HEK293 (cell line): ENCODE measurements at regions not wholly inside any gene's neighbourhood (a gene's known extent, or its start where the extent isn't known, plus 50 kb on each side); places are given as distances from the start of the nearest gene placed in this dataset.
A peak's percentile ranks its signal among the peaks of the same experiment; 100 is the strongest.

ENCODE experiments used
- CTCF ChIA-PET: fragments of 350-600 bp; formaldehyde crosslinking; extraction: SDS; loops from one replicate; lab custom pipeline; 2021; ENCODE audit warnings: antibody characterized with exemption; lab: Yijun Ruan, JAX
- POLR2A ChIA-PET: fragments of 300-600 bp; formaldehyde crosslinking; extraction: SDS; loops from one replicate; lab custom pipeline; 2020; ENCODE audit warnings: antibody characterized with exemption, inconsistent platforms; lab: Yijun Ruan, JAX
- H3K27ac ChIP-seq: fragments of 200-500 bp; sonication (Bioruptor generic); 2 replicates; pipeline ENCODE4 v1.5.1; 2014; ENCODE audit warnings: low read depth, low read length, control low read depth, inconsistent platforms; ENCODE audit errors: extremely low read depth
- H3K36me3 ChIP-seq, 2 experiments: fragments of 200-500 bp in 1 of 2; sonication (Bioruptor generic) in 1 of 2; 1 replicate in 1 of 2; 2 replicates in 1 of 2; pipeline ENCODE4 v1.5.1; 2014 to 2017; ENCODE audit warnings: inconsistent platforms in 2 of 2, low read length in 2 of 2; ENCODE audit not compliant: control insufficient read depth in 2 of 2, insufficient read depth in 1 of 2
- H3K4me1 ChIP-seq: fragments of 200-500 bp; sonication (Bioruptor generic); 2 replicates; pipeline ENCODE4 v1.5.1; 2014; ENCODE audit warnings: mild to moderate bottlenecking, low read length, inconsistent platforms; ENCODE audit not compliant: control insufficient read depth, insufficient read depth
- H3K4me3 ChIP-seq: 2 replicates; pipeline ENCODE4 v1.5.1; 2011; ENCODE audit warnings: low read depth, mild to moderate bottlenecking, control low read depth, low read length, moderate library complexity
- H3K9me3 ChIP-seq: fragments of 200-500 bp; sonication (Bioruptor generic); 2 replicates; pipeline ENCODE4 v1.5.1; 2014; ENCODE audit warnings: low read depth, low read length, inconsistent platforms; ENCODE audit not compliant: control insufficient read depth, insufficient read depth
- SETDB1 ChIP-seq: IDR thresholded peaks from one replicate; pipeline ENCODE4 v1.6.1; 2017; ENCODE audit warnings: mild to moderate bottlenecking, low read length, moderate library complexity, mixed read lengths; ENCODE audit not compliant: insufficient read length
- TCF7L2 ChIP-seq: IDR thresholded peaks from 2 replicates; pipeline ENCODE4 v1.6.1; 2011; ENCODE audit warnings: low read depth, mild to moderate bottlenecking, inconsistent platforms, low read length, moderate library complexity, borderline replicate concordance
- TRIM28 ChIP-seq: IDR thresholded peaks from 2 replicates; pipeline ENCODE4 v1.6.1; 2011; ENCODE audit warnings: low read length, control low read depth, borderline replicate concordance
- ZNF112 ChIP-seq: fragments of 450-650 bp; formaldehyde crosslinking; IDR thresholded peaks from 2 replicates; pipeline ENCODE4 v1.5.0; 2017; ENCODE audit warnings: missing biosample characterization, missing genetic modification characterization
- ZNF132 ChIP-seq: fragments of 450-650 bp; formaldehyde crosslinking; IDR thresholded peaks from 2 replicates; pipeline ENCODE4 v1.5.1; 2017; ENCODE audit warnings: missing biosample characterization, missing genetic modification characterization, borderline replicate concordance
- ZNF148 ChIP-seq: fragments of 450-650 bp; formaldehyde crosslinking; IDR thresholded peaks from 2 replicates; pipeline ENCODE4 v1.5.0; 2017; ENCODE audit warnings: missing biosample characterization, missing genetic modification characterization, borderline replicate concordance
- ZNF155 ChIP-seq: fragments of 450-650 bp; formaldehyde crosslinking; IDR thresholded peaks from 2 replicates; pipeline ENCODE4 v1.5.1; 2016; ENCODE audit warnings: missing biosample characterization, missing genetic modification characterization
- ZNF16 ChIP-seq: fragments of 450-650 bp; formaldehyde crosslinking; IDR thresholded peaks from 2 replicates; pipeline ENCODE4 v1.5.1; 2016; ENCODE audit warnings: low read depth, missing biosample characterization, missing genetic modification characterization
- ZNF169 ChIP-seq: fragments of 450-650 bp; formaldehyde crosslinking; IDR thresholded peaks from 2 replicates; pipeline ENCODE4 v1.5.1; 2016; ENCODE audit warnings: missing biosample characterization, missing genetic modification characterization
- ZNF175 ChIP-seq: fragments of 450-650 bp; formaldehyde crosslinking; IDR thresholded peaks from 2 replicates; pipeline ENCODE4 v1.5.1; 2016; ENCODE audit warnings: missing biosample characterization, missing genetic modification characterization
- ZNF211 ChIP-seq: fragments of 450-650 bp; formaldehyde crosslinking; IDR thresholded peaks from 2 replicates; pipeline ENCODE4 v1.5.1; 2016; ENCODE audit warnings: low read depth, missing biosample characterization, missing genetic modification characterization
- ZNF433 ChIP-seq: fragments of 450-650 bp; formaldehyde crosslinking; IDR thresholded peaks from 2 replicates; pipeline ENCODE4 v1.5.1; 2016; ENCODE audit warnings: missing biosample characterization, missing genetic modification characterization, low read depth
- ZNF513 ChIP-seq: fragments of 450-650 bp; IDR thresholded peaks from 2 replicates; pipeline ENCODE4 v1.5.1; 2018; ENCODE audit warnings: missing biosample characterization, missing genetic modification characterization
- ZNF555 ChIP-seq: fragments of 450-650 bp; formaldehyde crosslinking; conservative IDR thresholded peaks from 2 replicates; pipeline ENCODE4 v1.5.1; 2017; ENCODE audit warnings: missing biosample characterization, mild to moderate bottlenecking, missing genetic modification characterization, inconsistent platforms
- ZNF585B ChIP-seq: fragments of 450-650 bp; formaldehyde crosslinking; IDR thresholded peaks from 2 replicates; pipeline ENCODE4 v1.5.1; 2016; ENCODE audit warnings: missing biosample characterization, missing genetic modification characterization
- ZNF600 ChIP-seq: fragments of 450-650 bp; formaldehyde crosslinking; IDR thresholded peaks from 2 replicates; pipeline ENCODE4 v1.5.1; 2016; ENCODE audit warnings: missing biosample characterization, missing genetic modification characterization
- ZNF626 ChIP-seq: fragments of 450-650 bp; sonication (Bioruptor Pico); formaldehyde crosslinking; IDR thresholded peaks from 2 replicates; pipeline ENCODE4 v1.5.1; 2018; ENCODE audit warnings: missing biosample characterization, missing genetic modification characterization, inconsistent platforms
- ZNF654 ChIP-seq: fragments of 450-650 bp; formaldehyde crosslinking; IDR thresholded peaks from 2 replicates; pipeline ENCODE4 v1.5.1; 2016; ENCODE audit warnings: low read depth, missing biosample characterization, missing genetic modification characterization
- ZNF747 ChIP-seq: fragments of 450-650 bp; formaldehyde crosslinking; IDR thresholded peaks from 2 replicates; pipeline ENCODE4 v1.5.1; 2016; ENCODE audit warnings: missing biosample characterization, missing genetic modification characterization
- TF ChIP-seq, protein P1 (sequence below): fragments of 450-650 bp; formaldehyde crosslinking; IDR thresholded peaks from 2 replicates; pipeline ENCODE4 v1.5.1; 2017; ENCODE audit warnings: missing biosample characterization, missing genetic modification characterization

- CTCF ChIA-PET: no interaction called here
- H3K4me1 ChIP-seq: no peaks in the 10 kb centered on the region
Observed at GRCh38 chr3:130606336-130606735, 89.4 kb downstream of the COL6A6 start.

DNA sequence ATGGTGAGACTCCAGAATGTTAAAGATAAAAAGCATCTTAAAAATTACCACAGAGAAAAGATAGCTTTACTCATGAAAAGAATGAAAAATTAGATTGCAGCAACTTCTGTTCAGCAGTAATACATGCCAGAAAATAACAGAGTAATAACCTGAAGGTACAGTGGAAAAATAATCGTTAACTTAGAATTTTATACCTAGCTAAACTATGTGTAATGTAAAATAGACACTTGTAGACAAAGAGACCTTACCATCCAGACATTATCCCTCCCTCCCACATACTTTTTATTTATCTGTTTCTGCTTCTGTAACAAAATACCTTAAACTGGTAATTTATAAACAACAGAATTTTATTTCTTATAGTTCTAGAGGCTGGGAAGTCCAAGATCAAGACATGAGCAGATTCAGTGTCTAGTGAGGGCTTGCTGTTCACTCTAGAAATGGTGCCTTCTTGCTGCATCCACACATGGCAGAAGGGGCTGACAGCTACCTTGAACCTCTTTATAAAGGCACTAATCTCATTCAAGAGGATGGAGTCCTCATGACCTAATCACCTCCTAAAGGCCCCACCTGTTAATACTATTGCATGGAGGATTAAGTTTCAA lies 90.7 kb downstream of the COL6A6 start:
- no peaks in the 10 kb centered on the region for H3K9me3 ChIP-seq
- no peaks in the 10 kb centered on the region for H3K36me3 ChIP-seq
- CTCF ChIA-PET: no interaction called here
- H3K4me1 ChIP-seq: no peaks in the 10 kb centered on the region
- H3K27ac ChIP-seq: no peak overlapping the region
- POLR2A ChIA-PET: no interaction called here
- TF ChIP-seq SETDB1 (peak; percentile 88), ZNF112 (tag by site-specific recombination) (no peak)
- TF ChIP-seq, all 188 proteins: peak for 1
- no peak overlapping the region for H3K4me3 ChIP-seq

More at GRCh38 chr3:130606336-130606735, 89.4 kb downstream of the COL6A6 start:
- Histone ChIP-seq H3K27ac (no peak overlapping the region), H3K36me3 (no peaks in the 10 kb centered on the region), H3K9me3 (no peaks in the 10 kb centered on the region)
- TF ChIP-seq ZNF654 (no peak), ZNF433 (tag by site-specific recombination) (no peak), ZNF555 (tag by site-specific recombination) (no peak), ZNF155 (no peak), ZNF175 (no peak), ZNF513 (no peak), ZNF148 (tag by site-specific recombination) (no peak), ZNF16 (tag by site-specific recombination) (no peak), ZNF585B (tag by site-specific recombination) (no peak), ZNF600 (tag by site-specific recombination) (no peak), ZNF169 (tag by site-specific recombination) (no peak)
- TF ChIP-seq, protein P1, sequence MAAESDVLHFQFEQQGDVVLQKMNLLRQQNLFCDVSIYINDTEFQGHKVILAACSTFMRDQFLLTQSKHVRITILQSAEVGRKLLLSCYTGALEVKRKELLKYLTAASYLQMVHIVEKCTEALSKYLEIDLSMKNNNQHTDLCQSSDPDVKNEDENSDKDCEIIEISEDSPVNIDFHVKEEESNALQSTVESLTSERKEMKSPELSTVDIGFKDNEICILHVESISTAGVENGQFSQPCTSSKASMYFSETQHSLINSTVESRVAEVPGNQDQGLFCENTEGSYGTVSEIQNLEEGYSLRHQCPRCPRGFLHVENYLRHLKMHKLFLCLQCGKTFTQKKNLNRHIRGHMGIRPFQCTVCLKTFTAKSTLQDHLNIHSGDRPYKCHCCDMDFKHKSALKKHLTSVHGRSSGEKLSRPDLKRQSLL (tag by site-specific recombination): no peak
- TF ChIP-seq, all 188 proteins: peak for 0
- H3K4me3 ChIP-seq: no peak overlapping the region
- POLR2A ChIA-PET: no interaction called here

- ChIA-PET CTCF (interaction anchor here (0.7 kb wide), 1 partner anchor 285 kb away, joined by 4 read pairs; no protein-coding TSS in a partner anchor), POLR2A (no interaction called here)
- H3K9me3 ChIP-seq: no peaks in the 10 kb centered on the region
Observed at GRCh38 chr3:130609166-130609979, 92.4 kb downstream of the COL6A6 start.

More at GRCh38 chr3:130609166-130609979, 92.4 kb downstream of the COL6A6 start:
- no peak overlapping the region for H3K27ac ChIP-seq
- no peak overlapping the region for H3K4me3 ChIP-seq
- no peaks in the 10 kb centered on the region for H3K36me3 ChIP-seq
- no peaks in the 10 kb centered on the region for H3K4me1 ChIP-seq
- TF ChIP-seq ZNF654: no peak
- no peak for TF ChIP-seq ZNF211
- no peak for TF ChIP-seq ZNF132 (tag by site-specific recombination)
- TF ChIP-seq TCF7L2: no peak
- TF ChIP-seq ZNF747 (tag by site-specific recombination): no peak
- TF ChIP-seq ZNF626: no peak
- TF ChIP-seq TRIM28: no peak
